ENCODE measurements at regions not wholly inside any gene's neighbourhood (a gene's known extent, or its start where the extent isn't known, plus 50 kb on each side); places are given as distances from the start of the nearest gene placed in this dataset.
A peak's percentile ranks its signal among the peaks of the same experiment; 100 is the strongest.

GRCh38 chr6:22732176-22732970, 163.0 kb downstream of the HDGFL1 start:
- TF ChIP-seq CTCF (IDR thresholded peaks at IDR 0.05) = no peak
- H3K36me3 ChIP-seq = no peaks in the 10 kb centered on the region
- 50 to 56% methylated on average over 3 of the region's 3 CpGs for WGBS, 2 donors
- no peaks in the 10 kb centered on the region for H3K27me3 ChIP-seq
- intact Hi-C loops (cut with DNase I) = loop anchor here in 1 of 10 donors (10.0 kb wide), 1 partner anchor 1138 kb away; the partner anchor contains the start of gene SOX4
- ATAC-seq (no peak), DNase-seq (no peak)
- no peak overlapping the region for H3K4me3 ChIP-seq
- peaks cover 0 to 13% (median 0%) of the 10 kb centered on the region in 9 donors for H3K4me1 ChIP-seq
- no peak overlapping the region for H3K27ac ChIP-seq
- no peaks in the 10 kb centered on the region for H3K9me3 ChIP-seq

- ATAC-seq (no peak), DNase-seq (no peak)
- no peaks in the 10 kb centered on the region for H3K9me3 ChIP-seq
- H3K27ac ChIP-seq = no peak overlapping the region
- no peak overlapping the region for H3K4me3 ChIP-seq
- TF ChIP-seq CTCF (IDR thresholded peaks at IDR 0.05) = no peak
- intact Hi-C loops (cut with DNase I) = loop anchor here in 1 of 10 donors (10.0 kb wide), 1 partner anchor 1142 kb away; the partner anchor contains the start of gene SOX4
- WGBS, 2 donors = 96% methylated on average over 3 of the region's 3 CpGs
- no peaks in the 10 kb centered on the region for H3K36me3 ChIP-seq
- no peaks in the 10 kb centered on the region for H3K27me3 ChIP-seq
- H3K4me1 ChIP-seq = peaks cover 0 to 8% (median 0%) of the 10 kb centered on the region in 9 donors
Observed at GRCh38 chr6:22736740-22737139, 167.4 kb downstream of the HDGFL1 start.

GRCh38 chr6:22737331-22737730, 168.0 kb downstream of the HDGFL1 start:
- H3K4me3 ChIP-seq = no peak overlapping the region
- 51 to 58% methylated on average over 5 of the region's 5 CpGs for WGBS, 2 donors
- DNase-seq (peak in 1 of 2 donors; percentile 24), ATAC-seq (peak in 4 of 8 donors; percentile 42 to 68 (median 52))
- peaks cover 0 to 6% (median 0%) of the 10 kb centered on the region in 9 donors for H3K4me1 ChIP-seq
- intact Hi-C loops (cut with DNase I) = loop anchor here in 1 of 10 donors (10.0 kb wide), 1 partner anchor 1143 kb away; the partner anchor contains the start of gene SOX4
- H3K36me3 ChIP-seq = no peaks in the 10 kb centered on the region
- peak; percentile 23 to 70 (median 55) for TF ChIP-seq CTCF (IDR thresholded peaks at IDR 0.05)
- no peaks in the 10 kb centered on the region for H3K9me3 ChIP-seq
- no peak overlapping the region for H3K27ac ChIP-seq
- no peaks in the 10 kb centered on the region for H3K27me3 ChIP-seq

GRCh38 chr6:22738194-22738593, 168.8 kb downstream of the HDGFL1 start:
- intact Hi-C loops (cut with DNase I) = loop anchor here in 1 of 10 donors (10.0 kb wide), 1 partner anchor 1143 kb away; the partner anchor contains the start of gene SOX4
- H3K27ac ChIP-seq = no peak overlapping the region
- 92 to 96% methylated on average over 6 of the region's 6 CpGs for WGBS, 2 donors

More at GRCh38 chr6:22738194-22738593, 168.8 kb downstream of the HDGFL1 start:
- no peaks in the 10 kb centered on the region for H3K4me1 ChIP-seq
- ATAC-seq (no peak), DNase-seq (no peak)
- no peaks in the 10 kb centered on the region for H3K36me3 ChIP-seq
- H3K9me3 ChIP-seq = no peaks in the 10 kb centered on the region
- H3K4me3 ChIP-seq = no peak overlapping the region
- no peaks in the 10 kb centered on the region for H3K27me3 ChIP-seq
- TF ChIP-seq CTCF (IDR thresholded peaks at IDR 0.05) = no peak
